Neural cell (in vitro differentiated cells): ENCODE measurements at regions not wholly inside any gene's neighbourhood (a gene's known extent, or its start where the extent isn't known, plus 50 kb on each side); places are given as distances from the start of the nearest gene placed in this dataset.

ENCODE experiments used
- H2AFZ ChIP-seq: fragments of 200-600, 300-800 bp; sonication (generic), shearing (Covaris generic); 2 replicates; pipeline ENCODE4 v1.6.0; 2014; ENCODE audit warnings: low read depth, mild to moderate bottlenecking, antibody characterized with exemption, low read length, moderate library complexity
- H3F3A ChIP-seq: fragments of 200-600 bp; shearing (Covaris generic); 2 replicates; pipeline ENCODE4 v1.6.1; 2016; ENCODE audit warnings: mild to moderate bottlenecking, moderate library complexity, mixed read lengths, antibody characterized with exemption, low read length; ENCODE audit not compliant: insufficient read depth, poor library complexity, severe bottlenecking
- H3K27ac ChIP-seq: fragments of 200-600, 300-800 bp; sonication (generic), shearing (Covaris generic); 2 replicates; pipeline ENCODE4 v1.5.1; 2014; ENCODE audit warnings: mild to moderate bottlenecking, low read length, moderate library complexity
- H3K27me3 ChIP-seq: fragments of 300-800, 200-600 bp; sonication (generic), shearing (Covaris generic); 2 replicates; pipeline ENCODE4 v1.6.0; 2014; ENCODE audit warnings: mild to moderate bottlenecking, low read depth, low read length, moderate library complexity; ENCODE audit not compliant: insufficient read depth
- H3K36me3 ChIP-seq: fragments of 300-800, 200-600 bp; sonication (generic), shearing (Covaris generic); 2 replicates; pipeline ENCODE4 v1.5.1; 2014; ENCODE audit warnings: mild to moderate bottlenecking, antibody characterized with exemption, low read length, moderate library complexity; ENCODE audit not compliant: insufficient read depth
- H3K4me2 ChIP-seq: fragments of 300-800, 200-600 bp; sonication (generic), shearing (Covaris generic); 2 replicates; pipeline ENCODE4 v1.6.0; 2014; ENCODE audit warnings: mild to moderate bottlenecking, low read length
- H3K4me3 ChIP-seq: fragments of 300-800, 200-600 bp; sonication (generic), shearing (Covaris generic); 2 replicates; pipeline ENCODE4 v1.5.1; 2014; ENCODE audit warnings: mild to moderate bottlenecking, low read length, moderate library complexity
- H3K79me2 ChIP-seq: fragments of 200-600 bp; shearing (Covaris generic); replicated peaks from 2 replicates; pipeline ENCODE4 v1.6.0; 2014; ENCODE audit warnings: mild to moderate bottlenecking, low read length, moderate library complexity; ENCODE audit not compliant: insufficient read depth
- H3K9ac ChIP-seq: fragments of 300-800, 200-600 bp; sonication (generic), shearing (Covaris generic); 2 replicates; pipeline ENCODE4 v1.6.1; 2016; ENCODE audit warnings: mild to moderate bottlenecking, low read length, mixed read lengths
- H3K9me2 ChIP-seq: fragments of 200-600 bp; shearing (Covaris generic); 2 replicates; pipeline ENCODE4 v1.6.1; 2016; ENCODE audit warnings: mild to moderate bottlenecking, low read length, mixed read lengths; ENCODE audit not compliant: insufficient read depth
- H3K9me3 ChIP-seq: fragments of 200-600, 300-800 bp; sonication (generic), shearing (Covaris generic); 2 replicates; pipeline ENCODE4 v1.6.1; 2016; ENCODE audit warnings: mild to moderate bottlenecking, mixed run types, low read length, moderate library complexity, mixed read lengths
- H4K20me1 ChIP-seq: fragments of 200-600 bp; shearing (Covaris generic); 2 replicates; pipeline ENCODE4 v1.6.1; 2016; ENCODE audit warnings: mild to moderate bottlenecking, mixed run types; ENCODE audit not compliant: insufficient read depth
- CTCF ChIP-seq: fragments of 450-650 bp; IDR thresholded peaks from 2 replicates; pipeline ENCODE4 v1.5.1; 2014; ENCODE audit warnings: antibody characterized with exemption, mild to moderate bottlenecking, moderate library complexity; ENCODE audit not compliant: poor library complexity, severe bottlenecking
- EP300 ChIP-seq: fragments of 450-650 bp; conservative IDR thresholded peaks from 2 replicates; pipeline ENCODE4 v1.6.1; 2014; ENCODE audit warnings: antibody characterized with exemption, mild to moderate bottlenecking, moderate library complexity; ENCODE audit not compliant: poor library complexity, severe bottlenecking
- EZH2 ChIP-seq: fragments of 200-600, 300-800 bp; shearing (Covaris generic), sonication (generic); IDR thresholded peaks from 2 replicates; pipeline ENCODE4 v1.6.1; 2014; ENCODE audit warnings: antibody characterized with exemption, low read length, borderline replicate concordance, mild to moderate bottlenecking; ENCODE audit not compliant: insufficient read depth, poor library complexity, severe bottlenecking
- MXI1 ChIP-seq: fragments of 450-650 bp; conservative IDR thresholded peaks from 2 replicates; pipeline ENCODE4 v1.6.1; 2014; ENCODE audit warnings: antibody characterized with exemption, mild to moderate bottlenecking; ENCODE audit not compliant: poor library complexity, severe bottlenecking
- POLR2AphosphoS5 ChIP-seq: IDR thresholded peaks from 2 replicates; pipeline ENCODE4 v1.6.1; 2012
- RAD21 ChIP-seq: fragments of 450-650 bp; conservative IDR thresholded peaks from 2 replicates; pipeline ENCODE4 v1.6.1; 2014; ENCODE audit warnings: antibody characterized with exemption, mild to moderate bottlenecking, moderate library complexity
- REST ChIP-seq: IDR thresholded peaks from 2 replicates; pipeline ENCODE4 v1.6.1; 2012; ENCODE audit warnings: borderline replicate concordance
- SMC3 ChIP-seq: fragments of 450-650 bp; conservative IDR thresholded peaks from 2 replicates; pipeline ENCODE4 v1.6.1; 2014; ENCODE audit warnings: antibody characterized with exemption, mild to moderate bottlenecking, moderate library complexity; ENCODE audit not compliant: poor library complexity
- TAF1 ChIP-seq: IDR thresholded peaks from 2 replicates; pipeline ENCODE4 v1.6.1; 2012; ENCODE audit warnings: low read depth

- Histone ChIP-seq H4K20me1 (no peaks in the 10 kb centered on the region), H3K27me3 (no peaks in the 10 kb centered on the region), H3K36me3 (no peaks in the 10 kb centered on the region), H3K79me2 (no peaks in the 10 kb centered on the region), H3K4me3 (no peak overlapping the region), H3K27ac (no peak overlapping the region), H3K9ac (no peak overlapping the region), H3F3A (no peaks in the 10 kb centered on the region), H2AFZ (no peak overlapping the region), H3K9me2 (no peaks in the 10 kb centered on the region), H3K9me3 (no peaks in the 10 kb centered on the region), H3K4me2 (no peak overlapping the region)
- TF ChIP-seq CTCF (no peak), EZH2 (no peak), TAF1 (no peak), MXI1 (no peak), EP300 (no peak), RAD21 (no peak), REST (no peak), SMC3 (no peak), POLR2AphosphoS5 (no peak)
These were observed 90.1 kb upstream of the FOXC1 start for GRCh38 chr6:1519597-1519996.

GRCh38 chr6:1522779-1523178 lies 86.9 kb upstream of the FOXC1 start:
- H3K27me3 ChIP-seq = no peaks in the 10 kb centered on the region
- no peak overlapping the region for H3K4me3 ChIP-seq
- TF ChIP-seq POLR2AphosphoS5 (no peak), EZH2 (no peak), REST (no peak), MXI1 (no peak), SMC3 (no peak), EP300 (no peak), RAD21 (no peak)
- no peak overlapping the region for H2AFZ ChIP-seq
- no peaks in the 10 kb centered on the region for H3F3A ChIP-seq
- no peaks in the 10 kb centered on the region for H3K9me3 ChIP-seq
- H3K79me2 ChIP-seq = no peaks in the 10 kb centered on the region
- no peak overlapping the region for H3K27ac ChIP-seq
- no peak overlapping the region for H3K9ac ChIP-seq
- no peaks in the 10 kb centered on the region for H3K9me2 ChIP-seq
- H3K4me2 ChIP-seq = no peak overlapping the region
- H4K20me1 ChIP-seq = no peaks in the 10 kb centered on the region
- no peaks in the 10 kb centered on the region for H3K36me3 ChIP-seq
